ENCODE measurements at regions not wholly inside any gene's neighbourhood (a gene's known extent, or its start where the extent isn't known, plus 50 kb on each side); places are given as distances from the start of the nearest gene placed in this dataset.
"Not testable (repeated sequence)": the region's sequence is repeated elsewhere in the genome, so short reads cannot be mapped to it uniquely, and the experiment has no call there.

DNA sequence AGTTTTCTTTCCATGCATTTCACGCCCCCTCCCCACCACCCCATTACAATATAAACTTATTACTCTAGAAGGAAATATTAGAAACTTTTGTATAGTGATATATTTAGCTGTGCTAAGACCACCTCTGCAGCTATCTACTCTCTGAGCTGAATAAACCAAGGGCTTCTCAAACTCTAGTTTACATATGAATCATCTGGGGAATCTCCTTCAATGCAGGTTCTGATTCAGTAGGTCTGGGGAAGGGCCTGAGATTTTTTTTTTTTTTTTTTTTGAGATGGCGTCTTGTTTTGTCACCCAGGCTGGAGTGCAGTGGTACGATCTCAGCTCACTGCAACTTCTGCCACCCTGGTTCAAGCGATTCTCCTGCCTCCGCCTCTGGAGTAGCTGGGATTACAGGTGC lies 67.6 kb upstream of the PRKG1 start:
- no peak for DNase-seq (ENCODE audit: extremely low spot score)
- H3K27ac ChIP-seq (ENCODE audit: low read depth), result no peak overlapping the region
- 94% methylated on average over 5 of the region's 5 CpGs for WGBS

DNA sequence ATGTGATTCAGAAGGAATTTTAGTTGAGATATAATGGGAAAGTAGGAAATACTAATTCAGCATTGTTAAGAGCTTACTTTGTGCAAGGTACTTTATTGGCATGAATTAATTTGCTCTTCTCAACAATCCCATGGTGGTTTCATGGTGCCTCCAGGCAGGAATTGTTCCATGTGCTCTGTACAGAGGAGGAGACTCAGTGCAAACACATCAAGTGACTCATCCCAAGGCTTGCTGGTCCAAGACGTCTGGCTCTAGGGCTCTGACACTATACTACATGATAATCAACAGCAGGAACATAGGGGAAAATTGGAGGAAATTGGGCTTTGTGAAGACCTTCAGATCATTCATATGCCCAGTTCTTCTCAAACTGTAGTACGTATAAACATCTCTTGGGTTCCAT lies 66.5 kb upstream of the PRKG1 start:
- WGBS, result 74% methylated on average over 2 of the region's 2 CpGs
- DNase-seq (ENCODE audit: extremely low spot score), result no peak
- Histone ChIP-seq H3K4me3 (ENCODE audit: low read depth, low read length) (no peak overlapping the region), H3K4me1 (ENCODE audit: insufficient read depth) (no peaks in the 10 kb centered on the region), H3K36me3 (ENCODE audit: insufficient read depth) (no peaks in the 10 kb centered on the region), H3K27ac (ENCODE audit: low read depth) (no peak overlapping the region)

More for the DNA sequence above, 67.6 kb upstream of the PRKG1 start:
- no peaks in the 10 kb centered on the region for H3K36me3 ChIP-seq (ENCODE audit: insufficient read depth)
- no peaks in the 10 kb centered on the region for H3K4me1 ChIP-seq (ENCODE audit: insufficient read depth)
- no peak overlapping the region for H3K4me3 ChIP-seq (ENCODE audit: low read depth, low read length)

DNA sequence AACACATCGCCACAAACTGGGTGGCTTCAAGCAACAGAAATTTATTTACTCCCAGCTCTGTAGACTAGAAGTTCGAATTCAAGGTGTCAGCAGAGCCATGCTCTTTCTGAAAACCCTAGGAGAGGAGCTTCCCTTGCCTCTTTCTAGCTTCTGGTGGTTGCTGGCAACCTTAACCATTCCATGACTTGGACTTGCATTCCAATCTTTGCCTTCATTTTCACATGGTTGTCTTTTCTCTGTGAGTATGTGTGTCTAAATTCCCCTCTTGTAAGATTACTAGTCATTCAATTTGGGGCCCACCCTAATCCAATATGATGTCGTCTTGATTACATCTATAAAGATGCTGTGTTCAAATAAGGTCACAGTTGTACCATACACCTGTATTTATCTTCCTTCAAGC lies 65.9 kb upstream of the PRKG1 start:
- Histone ChIP-seq H3K36me3 (ENCODE audit: insufficient read depth) (no peaks in the 10 kb centered on the region), H3K27ac (ENCODE audit: low read depth) (no peak overlapping the region), H3K4me3 (ENCODE audit: low read depth, low read length) (no peak overlapping the region), H3K4me1 (ENCODE audit: insufficient read depth) (no peaks in the 10 kb centered on the region)
- 89% methylated on average over 3 of the region's 3 CpGs for WGBS
- DNase-seq (ENCODE audit: extremely low spot score), result no peak

DNA sequence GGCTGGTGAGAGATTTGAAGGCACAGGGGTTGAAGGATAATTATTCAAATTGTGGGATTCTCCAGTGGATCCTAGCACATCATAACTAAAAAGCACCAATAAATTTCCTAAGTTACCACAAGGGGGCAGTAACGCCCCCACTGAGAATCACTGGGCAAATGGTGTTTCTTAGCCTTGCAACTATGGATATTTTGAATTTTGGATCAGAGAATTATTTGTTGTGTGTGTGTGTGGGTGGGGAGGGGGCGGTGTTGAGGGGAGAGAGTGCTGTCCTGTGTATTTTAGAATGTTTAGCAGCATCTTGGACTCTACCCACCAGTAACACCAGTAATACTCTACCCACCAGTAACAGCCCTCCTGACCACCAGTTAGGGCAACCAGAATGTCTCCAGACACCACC lies 63.3 kb upstream of the PRKG1 start:
- Histone ChIP-seq H3K4me1 (ENCODE audit: insufficient read depth) (no peaks in the 10 kb centered on the region), H3K4me3 (ENCODE audit: low read depth, low read length) (no peak overlapping the region), H3K36me3 (ENCODE audit: insufficient read depth) (no peaks in the 10 kb centered on the region), H3K27ac (ENCODE audit: low read depth) (no peak overlapping the region)
- no peak for DNase-seq (ENCODE audit: extremely low spot score)
- WGBS, result 19% methylated on average over 2 of the region's 2 CpGs

DNA sequence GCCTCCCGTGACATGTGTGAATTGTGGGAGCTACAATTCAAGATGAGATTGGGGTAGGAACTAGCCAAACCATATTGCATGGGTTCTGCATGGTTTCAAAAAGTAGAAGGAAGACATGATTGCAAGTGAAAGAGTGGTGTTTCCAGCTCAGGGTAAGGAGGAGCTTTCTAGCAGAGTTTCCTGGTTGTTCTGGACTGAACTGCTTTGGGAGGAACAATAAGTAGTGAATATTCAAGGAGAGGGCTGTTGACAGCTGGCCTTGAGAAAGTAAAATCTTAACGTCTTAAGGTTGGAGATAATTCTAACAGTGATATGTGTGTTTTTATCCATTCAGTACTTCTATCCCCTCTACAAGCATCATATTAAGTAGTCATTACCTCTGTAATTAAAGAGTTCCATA lies 62.2 kb upstream of the PRKG1 start:
- 94% methylated on average over 2 of the region's 2 CpGs for WGBS
- H3K27ac ChIP-seq (ENCODE audit: low read depth), result no peak overlapping the region
- H3K4me1 ChIP-seq (ENCODE audit: insufficient read depth), result no peaks in the 10 kb centered on the region
- no peak for DNase-seq (ENCODE audit: extremely low spot score)
- no peak overlapping the region for H3K4me3 ChIP-seq (ENCODE audit: low read depth, low read length)
- H3K36me3 ChIP-seq (ENCODE audit: insufficient read depth), result no peaks in the 10 kb centered on the region

DNA sequence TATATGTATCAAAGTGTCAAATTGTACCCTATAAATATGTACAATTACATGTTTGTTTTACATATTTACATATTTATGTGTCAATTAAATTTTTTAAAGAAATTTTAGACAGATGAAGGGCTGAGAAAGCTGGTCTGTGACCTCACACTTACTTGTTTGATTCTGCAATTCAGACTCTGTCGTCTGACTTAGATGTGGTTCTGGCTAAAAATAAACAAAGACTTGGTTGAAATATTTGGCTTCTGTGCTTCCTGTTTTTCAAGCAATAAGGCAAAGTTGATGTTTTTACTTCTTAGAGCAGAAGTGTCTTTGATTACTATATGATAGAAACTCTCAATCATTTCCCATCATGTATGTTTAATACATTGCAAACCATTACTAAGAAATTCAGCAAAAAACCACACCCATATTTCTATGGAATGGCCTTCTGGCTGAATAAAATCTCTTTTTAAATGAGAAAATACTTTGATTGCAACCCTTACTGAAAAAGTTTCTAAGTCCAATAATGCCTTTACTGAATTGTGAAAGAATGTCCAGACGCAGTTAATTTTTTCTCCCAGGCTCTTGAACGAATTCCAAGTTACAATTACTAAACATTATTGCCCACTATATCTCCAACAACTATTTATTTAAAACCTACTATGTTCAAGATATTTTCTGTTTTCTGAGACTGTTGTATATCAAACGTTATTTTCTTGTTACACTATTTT lies 59.5 kb upstream of the PRKG1 start:
- Histone ChIP-seq H3K36me3 (ENCODE audit: insufficient read depth) (no peaks in the 10 kb centered on the region), H3K4me1 (ENCODE audit: insufficient read depth) (no peaks in the 10 kb centered on the region), H3K27ac (ENCODE audit: low read depth) (no peak overlapping the region), H3K4me3 (ENCODE audit: low read depth, low read length) (no peak overlapping the region)
- WGBS, result 31% methylated on average over 4 of the region's 4 CpGs
- DNase-seq (ENCODE audit: extremely low spot score), result no peak

DNA sequence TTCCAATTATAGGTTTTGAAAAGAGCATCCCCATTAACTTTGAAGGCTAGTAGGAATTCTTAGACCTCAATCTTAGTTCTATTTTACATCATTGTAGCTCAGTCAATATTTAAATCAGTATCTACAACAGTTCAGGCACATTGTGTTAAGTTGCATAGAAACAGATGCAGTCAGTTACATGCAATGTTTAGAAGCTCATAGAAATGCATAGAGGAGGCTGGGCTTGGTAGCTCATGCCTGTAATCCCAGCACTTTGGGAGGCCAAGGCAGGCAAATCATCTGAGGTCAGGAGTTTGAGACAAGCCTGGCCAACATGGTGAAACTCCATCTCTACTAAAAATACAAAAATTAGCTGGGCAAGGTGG lies 58.9 kb upstream of the PRKG1 start:
- not testable (repeated sequence) for H3K4me1 ChIP-seq (ENCODE audit: insufficient read depth); DNase-seq (ENCODE audit: extremely low spot score); H3K36me3 ChIP-seq (ENCODE audit: insufficient read depth); H3K27ac ChIP-seq (ENCODE audit: low read depth); H3K4me3 ChIP-seq (ENCODE audit: low read depth, low read length)

DNA sequence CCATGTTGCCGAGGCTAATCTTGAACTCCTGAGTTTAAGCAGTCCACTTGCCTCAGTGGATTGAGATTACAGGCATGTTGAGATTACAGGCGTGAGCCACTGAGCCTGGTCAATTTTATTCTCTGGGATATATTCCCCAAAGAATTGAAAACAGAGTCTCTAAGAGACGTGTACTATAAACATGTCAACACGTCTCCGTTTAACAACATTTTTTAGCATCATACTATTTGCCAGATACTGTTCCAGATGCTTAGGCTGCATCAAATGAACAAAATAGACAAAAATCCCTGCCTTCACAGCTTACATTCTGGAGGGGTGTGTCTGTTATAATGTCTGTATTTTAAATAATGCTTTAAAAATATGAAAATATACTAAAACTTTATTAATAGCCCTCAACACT lies 54.1 kb upstream of the PRKG1 start:
- no peak for DNase-seq (ENCODE audit: extremely low spot score)
- WGBS, result 29% methylated on average over 5 of the region's 5 CpGs
- no peak overlapping the region for H3K27ac ChIP-seq (ENCODE audit: low read depth)
- H3K4me3 ChIP-seq (ENCODE audit: low read depth, low read length), result no peak overlapping the region
- H3K36me3 ChIP-seq (ENCODE audit: insufficient read depth), result no peaks in the 10 kb centered on the region
- no peaks in the 10 kb centered on the region for H3K4me1 ChIP-seq (ENCODE audit: insufficient read depth)

DNA sequence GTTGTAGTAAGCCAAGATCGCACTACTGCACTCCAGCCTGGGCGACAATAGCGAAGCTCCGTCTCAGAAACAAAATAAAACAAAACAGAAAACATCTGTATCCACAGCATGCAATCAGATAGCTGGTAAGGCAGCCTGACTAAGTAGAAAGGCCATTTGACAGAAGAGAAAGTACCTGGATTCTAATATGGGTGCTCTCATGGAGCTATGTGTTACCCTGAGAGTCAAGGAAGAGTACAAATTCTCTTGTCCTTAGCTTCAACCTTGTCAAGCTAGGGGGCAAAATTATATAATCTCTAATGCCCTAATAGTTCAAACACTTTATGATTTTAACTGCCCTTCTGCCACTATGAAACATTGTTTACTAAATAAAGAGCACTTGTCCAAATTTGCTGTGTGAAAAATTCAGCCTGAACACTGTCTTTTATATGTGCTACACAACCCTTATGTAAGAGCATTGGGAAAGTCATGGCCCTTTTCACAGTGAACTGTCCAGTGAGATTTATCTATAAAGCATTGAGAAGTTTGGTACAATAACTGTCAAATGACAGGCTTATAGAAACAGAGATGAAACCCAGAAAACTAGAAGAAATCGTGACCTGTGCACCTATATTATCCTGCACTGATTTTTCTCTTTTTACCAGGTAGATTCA lies 51.2 kb upstream of the PRKG1 start:
- no peaks in the 10 kb centered on the region for H3K36me3 ChIP-seq (ENCODE audit: insufficient read depth)
- H3K4me3 ChIP-seq (ENCODE audit: low read depth, low read length), result no peak overlapping the region
- 73% methylated on average over 5 of the region's 5 CpGs for WGBS
- no peaks in the 10 kb centered on the region for H3K4me1 ChIP-seq (ENCODE audit: insufficient read depth)
- no peak overlapping the region for H3K27ac ChIP-seq (ENCODE audit: low read depth)
- no peak for DNase-seq (ENCODE audit: extremely low spot score)

DNA sequence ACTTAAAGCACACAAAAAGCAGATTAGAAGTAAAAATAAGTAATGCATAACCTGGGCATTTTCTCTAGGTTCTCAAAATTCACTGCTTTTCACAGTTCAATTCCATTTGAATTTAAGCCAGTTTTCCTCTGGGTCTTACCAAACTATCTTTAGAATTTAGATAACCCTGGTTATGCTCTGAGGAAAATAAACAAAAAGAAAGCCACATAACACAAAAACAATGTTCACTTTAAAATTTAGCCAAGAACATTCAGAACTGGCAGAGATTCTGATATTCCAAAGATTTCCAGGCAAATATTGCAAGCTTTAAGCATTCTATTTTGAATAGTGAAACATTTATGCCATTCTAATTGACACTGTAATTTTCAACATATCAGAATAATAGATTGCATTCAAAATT lies 50.7 kb upstream of the PRKG1 start:
- no peaks in the 10 kb centered on the region for H3K36me3 ChIP-seq (ENCODE audit: insufficient read depth)
- no peak for DNase-seq (ENCODE audit: extremely low spot score)
- no peak overlapping the region for H3K4me3 ChIP-seq (ENCODE audit: low read depth, low read length)
- H3K27ac ChIP-seq (ENCODE audit: low read depth), result no peak overlapping the region
- no peaks in the 10 kb centered on the region for H3K4me1 ChIP-seq (ENCODE audit: insufficient read depth)
